Activated T-helper 17 cell treated with anti-CD3 and anti-CD28 coated beads, Interleukin-2, amount 50 U/mL, for 72 hours (primary cell): ENCODE measurements at regions not wholly inside any gene's neighbourhood (a gene's known extent, or its start where the extent isn't known, plus 50 kb on each side); places are given as distances from the start of the nearest gene placed in this dataset.

Experiments
- ATAC-seq: fragments of 150-1000 bp; cut with Tn5 transposase; replicated peaks from 2 replicates; pipeline ENCODE4 v1.10.0; 2021; ENCODE audit warnings: mild to moderate bottlenecking, moderate library complexity
- H3K27ac Mint-ChIP-seq: one replicate; pipeline ENCODE4 v1.8.0; 2022; ENCODE audit warnings: mixed read lengths
- H3K27me3 Mint-ChIP-seq: one replicate; pipeline ENCODE4 v1.8.0; 2022; ENCODE audit warnings: mixed read lengths
- H3K36me3 Mint-ChIP-seq: one replicate; pipeline ENCODE4 v1.8.0; 2022; ENCODE audit warnings: low read depth, mild to moderate bottlenecking, mixed read lengths
- H3K4me1 Mint-ChIP-seq: one replicate; pipeline ENCODE4 v1.8.0; 2022; ENCODE audit warnings: mixed read lengths
- H3K4me3 Mint-ChIP-seq: one replicate; pipeline ENCODE4 v1.8.0; 2022; ENCODE audit warnings: mild to moderate bottlenecking, mixed read lengths
- H3K9me3 Mint-ChIP-seq: one replicate; pipeline ENCODE4 v1.8.0; 2022; ENCODE audit warnings: mixed read lengths

- peak overlapping the region; percentile 88 for H3K27ac Mint-ChIP-seq
- peak overlapping the region; percentile 68 for H3K4me3 Mint-ChIP-seq
- peak; percentile 81 for ATAC-seq
- no peaks in the 10 kb centered on the region for H3K36me3 Mint-ChIP-seq
- H3K9me3 Mint-ChIP-seq: no peaks in the 10 kb centered on the region
- peaks cover 21% of the 10 kb centered on the region for H3K4me1 Mint-ChIP-seq
- no peaks in the 10 kb centered on the region for H3K27me3 Mint-ChIP-seq
Observed at GRCh38 chr1:147046189-147046862, 108.2 kb downstream of the NBPF12 start.
